ENCODE measurements at regions not wholly inside any gene's neighbourhood (a gene's known extent, or its start where the extent isn't known, plus 50 kb on each side); places are given as distances from the start of the nearest gene placed in this dataset.

DNA sequence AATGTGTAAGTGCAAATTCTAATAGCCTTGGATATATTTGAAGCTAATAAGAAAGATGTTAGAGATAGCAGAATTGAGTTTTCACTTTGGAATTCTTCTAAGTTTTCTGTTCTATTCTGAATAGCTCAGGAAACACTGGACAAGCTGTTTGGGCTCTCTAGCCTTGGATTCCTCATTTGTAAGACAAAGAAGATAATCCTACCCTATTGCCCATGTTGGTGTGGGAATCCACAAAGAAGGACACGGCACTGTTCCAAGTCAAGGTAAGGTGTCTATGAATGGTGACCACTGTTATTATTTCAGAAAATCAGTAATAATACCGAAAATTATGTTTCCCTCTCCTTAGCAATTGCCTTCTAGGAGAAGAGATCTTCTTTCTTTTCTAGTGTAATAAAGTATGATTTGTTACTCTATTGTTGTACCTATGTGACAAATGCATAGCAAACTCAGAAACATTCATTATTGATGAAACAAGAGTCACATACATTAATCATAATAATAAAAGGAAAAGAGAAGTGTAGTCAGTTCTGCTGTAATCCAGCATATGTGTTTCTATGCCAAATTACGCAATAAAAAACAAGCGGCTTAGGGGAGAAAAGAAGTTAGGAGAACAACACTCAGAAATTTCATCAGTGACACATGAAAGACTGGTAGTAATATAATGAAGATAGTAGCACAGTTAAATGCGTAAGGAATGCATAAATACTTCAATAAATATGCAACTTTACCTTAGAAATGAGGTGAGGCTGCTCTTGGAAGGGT is 1012.3 kb upstream of the PHF14 start:
- H3K4me3 ChIP-seq (ENCODE audit: low read depth, low read length), result no peak overlapping the region
- DNase-seq (ENCODE audit: low read depth), result no peak
- in situ Hi-C loops (cut with HindIII; ENCODE audit: low sequenced_read_pairs), result no loop called here
- TF ChIP-seq, protein P1, sequence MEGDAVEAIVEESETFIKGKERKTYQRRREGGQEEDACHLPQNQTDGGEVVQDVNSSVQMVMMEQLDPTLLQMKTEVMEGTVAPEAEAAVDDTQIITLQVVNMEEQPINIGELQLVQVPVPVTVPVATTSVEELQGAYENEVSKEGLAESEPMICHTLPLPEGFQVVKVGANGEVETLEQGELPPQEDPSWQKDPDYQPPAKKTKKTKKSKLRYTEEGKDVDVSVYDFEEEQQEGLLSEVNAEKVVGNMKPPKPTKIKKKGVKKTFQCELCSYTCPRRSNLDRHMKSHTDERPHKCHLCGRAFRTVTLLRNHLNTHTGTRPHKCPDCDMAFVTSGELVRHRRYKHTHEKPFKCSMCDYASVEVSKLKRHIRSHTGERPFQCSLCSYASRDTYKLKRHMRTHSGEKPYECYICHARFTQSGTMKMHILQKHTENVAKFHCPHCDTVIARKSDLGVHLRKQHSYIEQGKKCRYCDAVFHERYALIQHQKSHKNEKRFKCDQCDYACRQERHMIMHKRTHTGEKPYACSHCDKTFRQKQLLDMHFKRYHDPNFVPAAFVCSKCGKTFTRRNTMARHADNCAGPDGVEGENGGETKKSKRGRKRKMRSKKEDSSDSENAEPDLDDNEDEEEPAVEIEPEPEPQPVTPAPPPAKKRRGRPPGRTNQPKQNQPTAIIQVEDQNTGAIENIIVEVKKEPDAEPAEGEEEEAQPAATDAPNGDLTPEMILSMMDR (IDR thresholded peaks at IDR 0.05; ENCODE audit: low read depth, low read length, missing control alignments), result no peak

DNA sequence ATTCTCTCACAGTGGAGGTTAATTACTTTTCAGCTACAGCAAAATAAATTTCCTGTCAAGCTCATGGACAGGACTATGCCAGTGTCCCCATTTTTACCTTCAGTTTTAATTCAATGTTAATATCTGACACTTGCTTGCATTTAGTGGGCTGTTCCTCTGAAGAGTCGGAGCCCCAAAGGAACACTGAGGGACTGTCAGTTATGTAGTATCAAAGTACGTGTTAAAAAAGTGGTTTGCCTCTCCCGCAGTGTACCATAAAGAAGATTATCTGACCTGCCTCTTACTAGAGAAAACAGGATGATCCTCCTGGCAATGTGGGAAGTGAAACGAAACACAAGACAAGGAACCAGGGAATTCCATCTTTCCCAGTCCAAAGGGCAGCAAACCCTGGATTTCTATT is 1010.9 kb upstream of the PHF14 start:
- in situ Hi-C loops (cut with HindIII; ENCODE audit: low sequenced_read_pairs), result no loop called here
- TF ChIP-seq, protein P1 (IDR thresholded peaks at IDR 0.05; ENCODE audit: low read depth, low read length, missing control alignments), result no peak
- no peak overlapping the region for H3K4me3 ChIP-seq (ENCODE audit: low read depth, low read length)
- no peak for DNase-seq (ENCODE audit: low read depth)

DNA sequence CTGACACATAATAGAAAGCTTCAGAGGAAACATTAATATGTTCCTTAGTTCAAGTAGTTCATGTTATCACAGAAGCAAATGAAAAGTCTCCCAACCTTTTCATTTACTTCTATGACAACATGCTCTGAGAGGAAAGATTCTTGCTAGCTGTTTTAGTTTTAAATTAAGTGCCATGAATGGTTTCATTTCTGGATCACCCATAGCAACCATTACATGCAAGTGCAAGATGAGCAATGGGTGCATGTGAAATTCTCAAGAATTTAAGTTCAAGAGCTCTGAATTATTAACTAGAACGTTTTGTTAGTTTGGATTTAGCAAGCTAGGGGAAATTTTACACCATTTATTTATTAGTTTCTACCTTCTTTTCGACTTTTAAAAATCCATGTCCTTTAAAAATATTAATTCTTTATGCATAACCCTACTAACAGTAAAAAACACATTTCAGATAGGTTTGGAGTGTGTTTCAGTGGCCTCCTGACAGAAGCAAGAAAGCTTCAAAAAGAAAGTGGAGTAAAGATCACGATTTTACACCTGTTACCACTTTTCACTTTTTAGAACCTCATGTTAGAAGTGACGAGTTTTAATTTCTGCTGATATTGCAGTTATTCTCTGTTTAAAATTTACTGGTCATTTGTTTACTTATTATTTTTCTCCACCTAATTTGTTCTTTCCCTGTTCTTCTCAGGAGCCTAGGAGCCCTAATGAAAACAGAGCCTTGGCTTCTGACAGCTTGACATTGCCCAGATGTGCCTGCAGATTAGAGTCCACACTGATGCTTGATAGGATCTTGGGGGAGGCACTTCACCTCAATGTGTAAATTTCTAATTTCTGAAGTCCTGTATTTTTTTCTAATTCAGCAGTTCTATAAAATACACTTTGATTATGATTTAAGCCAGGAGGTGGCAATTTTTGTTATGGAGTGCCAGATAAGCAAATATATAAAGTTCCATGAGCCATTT is 995.3 kb upstream of the PHF14 start:
- in situ Hi-C loops (cut with HindIII; ENCODE audit: low sequenced_read_pairs), result no loop called here
- TF ChIP-seq, protein P1 (IDR thresholded peaks at IDR 0.05; ENCODE audit: low read depth, low read length, missing control alignments), result no peak
- no peak for DNase-seq (ENCODE audit: low read depth)
- H3K4me3 ChIP-seq (ENCODE audit: low read depth, low read length), result no peak overlapping the region

DNA sequence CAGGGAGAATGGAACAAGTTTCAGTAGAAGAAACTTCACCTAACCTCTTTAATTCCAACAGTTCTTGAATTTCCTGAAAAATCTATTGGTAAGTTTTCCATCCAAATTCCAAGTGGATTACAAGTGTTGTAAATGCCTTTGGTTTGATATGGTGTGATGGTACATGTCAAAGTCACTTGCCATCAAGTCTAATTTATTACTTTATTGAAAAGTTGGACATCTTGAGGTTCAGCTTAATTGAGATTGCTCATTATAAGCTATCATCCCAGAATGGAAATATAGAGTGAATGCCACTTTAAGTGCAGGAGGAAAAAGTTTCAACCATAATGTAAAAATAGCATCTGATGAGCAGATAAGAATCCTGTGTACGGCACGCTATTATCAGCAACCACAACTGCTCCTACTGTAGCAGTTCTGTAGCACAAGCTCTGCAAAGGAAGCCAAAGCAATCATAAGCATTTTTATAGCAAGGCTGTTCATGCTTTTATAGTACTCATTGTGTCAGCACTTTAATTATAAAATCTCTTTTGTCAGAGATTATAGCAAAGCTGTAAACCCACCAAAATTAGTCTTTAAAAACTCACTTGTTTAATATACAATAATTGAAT is 991.8 kb upstream of the PHF14 start:
- DNase-seq (ENCODE audit: low read depth), result no peak
- TF ChIP-seq, protein P1 (IDR thresholded peaks at IDR 0.05; ENCODE audit: low read depth, low read length, missing control alignments), result no peak
- in situ Hi-C loops (cut with HindIII; ENCODE audit: low sequenced_read_pairs), result no loop called here
- no peak overlapping the region for H3K4me3 ChIP-seq (ENCODE audit: low read depth, low read length)

DNA sequence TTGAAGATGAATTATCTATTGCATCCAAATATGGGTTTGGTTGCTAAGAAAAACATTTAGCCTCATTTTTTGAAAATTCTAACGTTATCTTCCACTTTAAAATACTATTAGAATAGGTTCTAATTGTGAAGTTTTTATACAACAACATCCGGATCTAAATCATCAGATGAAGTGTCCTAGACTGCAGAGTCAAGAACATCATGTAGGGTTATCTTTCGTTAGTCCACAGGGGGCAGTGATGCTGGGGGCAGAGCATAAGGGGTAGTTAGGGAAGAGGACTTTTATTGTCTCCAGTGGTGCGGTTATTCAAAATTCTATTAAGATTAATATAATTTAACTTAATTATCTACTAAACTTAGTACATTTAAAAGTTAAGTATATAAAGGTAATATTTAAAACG is 990.6 kb upstream of the PHF14 start:
- DNase-seq (ENCODE audit: low read depth), result no peak
- in situ Hi-C loops (cut with HindIII; ENCODE audit: low sequenced_read_pairs), result no loop called here
- TF ChIP-seq, protein P1 (IDR thresholded peaks at IDR 0.05; ENCODE audit: low read depth, low read length, missing control alignments), result no peak
- H3K4me3 ChIP-seq (ENCODE audit: low read depth, low read length), result no peak overlapping the region

DNA sequence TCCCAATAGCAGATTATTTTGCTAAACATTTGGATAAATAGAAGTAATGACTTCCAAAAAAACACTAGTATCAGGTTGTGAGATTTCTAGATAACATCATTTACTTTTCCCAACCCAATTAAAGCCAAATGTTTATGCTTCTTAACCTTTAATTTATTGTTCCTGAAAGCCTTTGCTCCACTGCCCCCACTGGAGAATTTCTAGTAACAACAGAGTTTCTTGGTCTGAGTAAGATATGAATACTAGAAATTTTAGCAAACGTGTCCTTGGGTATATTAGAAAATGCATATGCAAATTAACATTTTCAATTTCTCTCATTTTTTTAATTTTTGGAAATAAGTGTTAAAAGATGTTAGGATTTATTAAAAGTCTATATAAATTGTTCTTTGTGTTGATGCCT is 958.0 kb upstream of the PHF14 start:
- no peak overlapping the region for H3K4me3 ChIP-seq (ENCODE audit: low read depth, low read length)
- in situ Hi-C loops (cut with HindIII; ENCODE audit: low sequenced_read_pairs), result no loop called here
- TF ChIP-seq, protein P1 (IDR thresholded peaks at IDR 0.05; ENCODE audit: low read depth, low read length, missing control alignments), result no peak
- no peak for DNase-seq (ENCODE audit: low read depth)

Measured in astrocyte of the cerebellum (primary cell).